Tibial artery (tissue), 4 donors: ENCODE measurements at regions not wholly inside any gene's neighbourhood (a gene's known extent, or its start where the extent isn't known, plus 50 kb on each side); places are given as distances from the start of the nearest gene placed in this dataset.

Experiments used
- DNase-seq, 2 donors: peaks; one replicate each; pipeline ENCODE4 v3.0.0-alpha.2; 2019
- H3K27ac ChIP-seq, 2 donors: fragments of 200-600 bp; sonication (generic) in 1 of 2; 1 replicate in 1 of 2; 2 replicates in 1 of 2; pipeline ENCODE4 v1.5.1; 2018 to 2019; ENCODE audit warnings: mild to moderate bottlenecking in 1 of 2
- H3K27me3 ChIP-seq, 2 donors: fragments of 200-600 bp; sonication (generic) in 1 of 2; one replicate each; pipeline versions ENCODE4 v1.5.1 to v1.6.0; 2016 to 2019
- H3K36me3 ChIP-seq, 3 donors: fragments of 200-600 bp; sonication (generic) in 2 of 3; one replicate each; pipeline ENCODE4 v1.5.1; 2016 to 2019; ENCODE audit warnings: mild to moderate bottlenecking in 2 of 3
- H3K4me1 ChIP-seq, 4 donors: fragments of 200-600 bp; sonication (generic) in 2 of 4; 1 replicate in 3 of 4; 2 replicates in 1 of 4; pipeline ENCODE4 v1.5.1; 2016 to 2019
- H3K4me3 ChIP-seq, 2 donors: fragments of 200-600 bp; sonication (generic) in 1 of 2; 1 replicate in 1 of 2; 2 replicates in 1 of 2; pipeline ENCODE4 v1.5.1; 2018 to 2019; ENCODE audit warnings: mild to moderate bottlenecking in 2 of 2
- H3K9me3 ChIP-seq, 3 donors: fragments of 200-600 bp; sonication (generic) in 1 of 3; one replicate each; pipeline ENCODE4 v1.5.1; 2016 to 2019
- intact Hi-C: fragments of 100-400 bp; cut with DNase I; formaldehyde crosslinking; loops from one replicate; pipeline ENCODE4 v1.15.0; 2023; ENCODE audit warnings: low total_unique reads
- TF ChIP-seq, protein P1 (sequence below), 2 experiments: fragments of 200-600 bp in 1 of 2; fragments of 450-650 bp in 1 of 2; IDR thresholded peaks; one replicate each; pipeline ENCODE4 v1.5.1; 2017 to 2019; ENCODE audit warnings: antibody characterized with exemption in 2 of 2, mild to moderate bottlenecking in 1 of 2, moderate library complexity in 1 of 2

GRCh38 chr7:84844771-84845170 lies 342.1 kb downstream of the SEMA3D start:
- DNase-seq, result no peak
- Histone ChIP-seq H3K27ac (no peak overlapping the region), H3K36me3 (no peaks in the 10 kb centered on the region), H3K27me3 (no peaks in the 10 kb centered on the region), H3K9me3 (no peaks in the 10 kb centered on the region), H3K4me3 (no peak overlapping the region), H3K4me1 (no peaks in the 10 kb centered on the region)
- TF ChIP-seq, protein P1, sequence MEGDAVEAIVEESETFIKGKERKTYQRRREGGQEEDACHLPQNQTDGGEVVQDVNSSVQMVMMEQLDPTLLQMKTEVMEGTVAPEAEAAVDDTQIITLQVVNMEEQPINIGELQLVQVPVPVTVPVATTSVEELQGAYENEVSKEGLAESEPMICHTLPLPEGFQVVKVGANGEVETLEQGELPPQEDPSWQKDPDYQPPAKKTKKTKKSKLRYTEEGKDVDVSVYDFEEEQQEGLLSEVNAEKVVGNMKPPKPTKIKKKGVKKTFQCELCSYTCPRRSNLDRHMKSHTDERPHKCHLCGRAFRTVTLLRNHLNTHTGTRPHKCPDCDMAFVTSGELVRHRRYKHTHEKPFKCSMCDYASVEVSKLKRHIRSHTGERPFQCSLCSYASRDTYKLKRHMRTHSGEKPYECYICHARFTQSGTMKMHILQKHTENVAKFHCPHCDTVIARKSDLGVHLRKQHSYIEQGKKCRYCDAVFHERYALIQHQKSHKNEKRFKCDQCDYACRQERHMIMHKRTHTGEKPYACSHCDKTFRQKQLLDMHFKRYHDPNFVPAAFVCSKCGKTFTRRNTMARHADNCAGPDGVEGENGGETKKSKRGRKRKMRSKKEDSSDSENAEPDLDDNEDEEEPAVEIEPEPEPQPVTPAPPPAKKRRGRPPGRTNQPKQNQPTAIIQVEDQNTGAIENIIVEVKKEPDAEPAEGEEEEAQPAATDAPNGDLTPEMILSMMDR (IDR thresholded peaks at IDR 0.05), result no peak
- intact Hi-C loops, result no loop called here

DNA sequence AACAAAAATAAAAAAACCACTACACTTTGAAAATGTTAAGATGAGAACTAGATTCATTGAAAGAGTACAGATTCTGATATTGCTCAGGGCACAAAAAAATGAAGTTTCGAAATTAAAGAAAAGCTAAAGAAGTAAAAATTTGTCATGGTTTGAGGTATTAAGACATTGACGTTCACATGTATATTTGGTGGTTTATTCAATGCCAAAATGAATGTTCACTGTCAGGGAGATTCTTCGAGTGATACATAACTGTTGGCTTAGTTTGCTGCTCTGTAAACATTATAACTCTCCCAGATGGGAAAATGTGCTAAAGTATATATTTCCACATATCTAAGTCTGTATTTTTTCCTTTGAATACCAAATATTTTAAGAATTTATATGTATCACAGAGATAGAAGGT lies 345.0 kb downstream of the SEMA3D start:
- Histone ChIP-seq H3K36me3 (no peaks in the 10 kb centered on the region), H3K27me3 (no peaks in the 10 kb centered on the region), H3K9me3 (no peaks in the 10 kb centered on the region), H3K4me1 (no peaks in the 10 kb centered on the region), H3K27ac (no peak overlapping the region), H3K4me3 (no peak overlapping the region)
- no peak for DNase-seq
- intact Hi-C loops, result no loop called here
- TF ChIP-seq, protein P1 (IDR thresholded peaks at IDR 0.05), result no peak

GRCh38 chr7:84838857-84839256 lies 348.0 kb downstream of the SEMA3D start:
- DNase-seq, result no peak
- Histone ChIP-seq H3K36me3 (no peaks in the 10 kb centered on the region), H3K4me1 (no peaks in the 10 kb centered on the region), H3K9me3 (no peaks in the 10 kb centered on the region), H3K27ac (no peak overlapping the region), H3K27me3 (no peaks in the 10 kb centered on the region), H3K4me3 (no peak overlapping the region)
- intact Hi-C loops, result no loop called here
- TF ChIP-seq, protein P1 (IDR thresholded peaks at IDR 0.05), result no peak

DNA sequence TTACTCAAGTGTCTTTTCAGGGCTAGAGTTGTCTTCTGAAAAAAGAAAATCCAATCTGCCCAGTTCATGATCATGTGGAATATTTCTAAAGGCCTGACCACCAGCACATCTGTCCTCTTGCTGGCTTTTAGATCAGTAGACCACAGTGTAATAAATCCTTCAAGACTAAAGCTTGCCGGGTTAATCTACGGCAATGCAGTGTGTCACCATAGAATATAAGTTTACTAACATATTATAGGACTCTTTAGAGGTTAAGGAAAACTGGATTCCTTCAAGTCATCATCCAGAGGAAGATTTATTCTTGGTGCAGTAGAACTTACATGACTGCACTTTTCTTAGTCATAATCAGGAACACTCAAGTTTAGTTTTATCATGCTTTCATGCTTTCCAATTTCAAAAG lies 349.5 kb downstream of the SEMA3D start:
- H3K27me3 ChIP-seq, result no peaks in the 10 kb centered on the region
- no peaks in the 10 kb centered on the region for H3K4me1 ChIP-seq
- no peak overlapping the region for H3K4me3 ChIP-seq
- no peak for DNase-seq
- TF ChIP-seq, protein P1 (IDR thresholded peaks at IDR 0.05), result no peak
- intact Hi-C loops, result no loop called here
- no peaks in the 10 kb centered on the region for H3K36me3 ChIP-seq
- no peaks in the 10 kb centered on the region for H3K9me3 ChIP-seq
- H3K27ac ChIP-seq, result no peak overlapping the region

GRCh38 chr7:84829719-84830118 lies 357.1 kb downstream of the SEMA3D start:
- H3K27ac ChIP-seq, result no peak overlapping the region
- no peaks in the 10 kb centered on the region for H3K4me1 ChIP-seq
- no peak overlapping the region for H3K4me3 ChIP-seq
- no peaks in the 10 kb centered on the region for H3K27me3 ChIP-seq
- no peaks in the 10 kb centered on the region for H3K9me3 ChIP-seq
- TF ChIP-seq, protein P1 (IDR thresholded peaks at IDR 0.05), result no peak
- H3K36me3 ChIP-seq, result no peaks in the 10 kb centered on the region
- intact Hi-C loops, result no loop called here
- no peak for DNase-seq

GRCh38 chr7:84824057-84824651 lies 362.7 kb downstream of the SEMA3D start:
- H3K27ac ChIP-seq, result no peak overlapping the region
- intact Hi-C loops, result no loop called here
- no peaks in the 10 kb centered on the region for H3K9me3 ChIP-seq
- TF ChIP-seq, protein P1 (IDR thresholded peaks at IDR 0.05), result no peak
- peaks cover 0 to 6% (median 0%) of the 10 kb centered on the region in 4 donors for H3K4me1 ChIP-seq
- H3K36me3 ChIP-seq, result no peaks in the 10 kb centered on the region
- H3K4me3 ChIP-seq, result no peak overlapping the region
- DNase-seq, result no peak
- H3K27me3 ChIP-seq, result no peaks in the 10 kb centered on the region
